ENCODE measurements at regions not wholly inside any gene's neighbourhood (a gene's known extent, or its start where the extent isn't known, plus 50 kb on each side); places are given as distances from the start of the nearest gene placed in this dataset.

GRCh38 chr16:35188288-35189155 is 1729.1 kb downstream of the TP53TG3F start:
- Histone ChIP-seq H3K4me1 (no peaks in the 10 kb centered on the region), H3K27ac (no peak overlapping the region), H3K36me3 (no peaks in the 10 kb centered on the region), H3K27me3 (peaks cover 0 to 7% (median 0%) of the 10 kb centered on the region in 3 donors), H3K4me3 (no peak overlapping the region), H3K9me3 (no peaks in the 10 kb centered on the region)
- 49 to 53% methylated on average over 8 of the region's 8 CpGs for WGBS, 2 donors
- intact Hi-C loops (cut with DNase I): no loop called here
- TF ChIP-seq EP300 (IDR thresholded peaks at IDR 0.05) (no peak), CTCF (IDR thresholded peaks at IDR 0.05) (no peak), POLR2AphosphoS5 (IDR thresholded peaks at IDR 0.05) (no peak), POLR2A (IDR thresholded peaks at IDR 0.05) (no peak)
- no peak for DNase-seq

GRCh38 chr16:35192993-35193392 is 1733.6 kb downstream of the TP53TG3F start:
- H3K36me3 ChIP-seq: no peaks in the 10 kb centered on the region
- H3K4me1 ChIP-seq: no peaks in the 10 kb centered on the region
- WGBS, 2 donors: 89 to 92% methylated on average over 4 of the region's 4 CpGs
- H3K27ac ChIP-seq: no peak overlapping the region
- peaks cover 0 to 19% (median 0%) of the 10 kb centered on the region in 4 donors for H3K9me3 ChIP-seq
- TF ChIP-seq POLR2AphosphoS5 (IDR thresholded peaks at IDR 0.05) (no peak), POLR2A (IDR thresholded peaks at IDR 0.05) (no peak), CTCF (IDR thresholded peaks at IDR 0.05) (no peak), EP300 (IDR thresholded peaks at IDR 0.05) (no peak)
- intact Hi-C loops (cut with DNase I): no loop called here
- no peak for DNase-seq
- H3K27me3 ChIP-seq: no peaks in the 10 kb centered on the region
- H3K4me3 ChIP-seq: no peak overlapping the region

GRCh38 chr16:35193956-35194355 is 1734.5 kb downstream of the TP53TG3F start:
- no peak for DNase-seq
- WGBS, 2 donors: 65 to 71% methylated on average over 3 of the region's 3 CpGs
- no peaks in the 10 kb centered on the region for H3K36me3 ChIP-seq
- peaks cover 0 to 20% (median 0%) of the 10 kb centered on the region in 4 donors for H3K9me3 ChIP-seq
- H3K27ac ChIP-seq: no peak overlapping the region
- H3K27me3 ChIP-seq: no peaks in the 10 kb centered on the region
- no peaks in the 10 kb centered on the region for H3K4me1 ChIP-seq
- no peak overlapping the region for H3K4me3 ChIP-seq
- intact Hi-C loops (cut with DNase I): no loop called here
- TF ChIP-seq EP300 (IDR thresholded peaks at IDR 0.05) (no peak), CTCF (IDR thresholded peaks at IDR 0.05) (no peak), POLR2A (IDR thresholded peaks at IDR 0.05) (no peak), POLR2AphosphoS5 (IDR thresholded peaks at IDR 0.05) (no peak)

GRCh38 chr16:35194681-35195080 is 1735.3 kb downstream of the TP53TG3F start:
- no peak for DNase-seq
- H3K4me1 ChIP-seq: no peaks in the 10 kb centered on the region
- no peaks in the 10 kb centered on the region for H3K27me3 ChIP-seq
- 77 to 84% methylated on average over 5 of the region's 5 CpGs for WGBS, 2 donors
- H3K27ac ChIP-seq: no peak overlapping the region
- peaks cover 0 to 23% (median 0%) of the 10 kb centered on the region in 4 donors for H3K9me3 ChIP-seq
- no peaks in the 10 kb centered on the region for H3K36me3 ChIP-seq
- intact Hi-C loops (cut with DNase I): no loop called here
- H3K4me3 ChIP-seq: no peak overlapping the region
- TF ChIP-seq EP300 (IDR thresholded peaks at IDR 0.05): no peak
- no peak for TF ChIP-seq CTCF (IDR thresholded peaks at IDR 0.05)
- no peak for TF ChIP-seq POLR2AphosphoS5 (IDR thresholded peaks at IDR 0.05)
- no peak for TF ChIP-seq POLR2A (IDR thresholded peaks at IDR 0.05)

All from sigmoid colon (tissue), 6 donors.